ENCODE measurements at regions not wholly inside any gene's neighbourhood (a gene's known extent, or its start where the extent isn't known, plus 50 kb on each side); places are given as distances from the start of the nearest gene placed in this dataset.

DNA sequence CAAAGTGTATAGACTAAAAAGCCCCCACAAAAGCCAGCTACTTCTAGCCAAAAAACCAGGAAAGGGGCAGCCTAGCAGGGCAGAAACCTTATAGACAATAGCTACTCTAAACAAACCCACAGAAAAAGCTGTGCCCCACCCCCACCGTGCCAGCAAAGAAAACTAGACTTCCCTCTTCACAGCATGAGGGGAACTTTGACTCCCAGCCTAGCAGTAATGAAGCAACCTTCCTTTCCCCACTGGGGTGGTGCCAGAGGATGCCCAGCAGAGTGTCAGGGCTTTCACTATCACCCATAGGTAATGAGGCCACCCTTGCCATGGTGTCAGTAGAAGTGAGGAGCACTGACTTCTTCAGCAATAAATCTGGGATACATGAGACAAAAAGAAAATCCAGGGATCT is 99.0 kb upstream of the LGSN start:
- Histone ChIP-seq H3K27me3 (ENCODE audit: control insufficient read depth in 1 of 2, insufficient read depth in 2 of 2, low read length in 2 of 2) (no peaks in the 10 kb centered on the region), H3K9ac (ENCODE audit: low read length) (no peak overlapping the region), H3K4me1 (ENCODE audit: insufficient read depth, low read length) (no peaks in the 10 kb centered on the region), H3K27ac (ENCODE audit: low read depth, low read length) (no peak overlapping the region), H3K4me3 (ENCODE audit: low read depth in 1 of 2, low read length in 2 of 2) (no peak overlapping the region), H3K36me3 (ENCODE audit: insufficient read depth, low read length) (no peaks in the 10 kb centered on the region), H3K9me3 (ENCODE audit: low read length) (no peaks in the 10 kb centered on the region)

DNA sequence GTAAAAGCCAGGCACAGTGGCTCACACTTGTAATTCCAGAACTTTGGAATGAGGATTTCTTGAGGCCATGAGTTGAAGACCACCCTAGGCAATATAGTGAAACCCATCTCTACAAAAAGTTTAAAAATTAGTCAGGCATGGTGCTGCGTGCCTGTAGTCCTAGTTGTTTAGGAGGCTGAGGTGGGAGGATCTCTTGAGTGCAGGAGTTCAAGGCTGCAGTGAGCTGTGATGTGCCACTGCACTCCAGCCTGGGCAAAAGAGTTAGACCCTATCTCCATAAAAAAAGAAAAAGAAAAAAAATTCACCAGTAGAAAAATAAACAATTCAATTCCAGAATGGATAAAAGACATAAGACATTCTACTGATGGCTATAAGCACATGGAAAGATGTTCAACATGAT is 104.9 kb upstream of the LGSN start:
- H3K36me3 ChIP-seq (ENCODE audit: insufficient read depth, low read length), result no peaks in the 10 kb centered on the region
- no peaks in the 10 kb centered on the region for H3K4me1 ChIP-seq (ENCODE audit: insufficient read depth, low read length)
- no peak overlapping the region for H3K4me3 ChIP-seq (ENCODE audit: low read depth in 1 of 2, low read length in 2 of 2)
- no peak overlapping the region for H3K9ac ChIP-seq (ENCODE audit: low read length)
- no peaks in the 10 kb centered on the region for H3K9me3 ChIP-seq (ENCODE audit: low read length)
- no peak overlapping the region for H3K27ac ChIP-seq (ENCODE audit: low read depth, low read length)
- H3K27me3 ChIP-seq (ENCODE audit: control insufficient read depth in 1 of 2, insufficient read depth in 2 of 2, low read length in 2 of 2), result no peaks in the 10 kb centered on the region

DNA sequence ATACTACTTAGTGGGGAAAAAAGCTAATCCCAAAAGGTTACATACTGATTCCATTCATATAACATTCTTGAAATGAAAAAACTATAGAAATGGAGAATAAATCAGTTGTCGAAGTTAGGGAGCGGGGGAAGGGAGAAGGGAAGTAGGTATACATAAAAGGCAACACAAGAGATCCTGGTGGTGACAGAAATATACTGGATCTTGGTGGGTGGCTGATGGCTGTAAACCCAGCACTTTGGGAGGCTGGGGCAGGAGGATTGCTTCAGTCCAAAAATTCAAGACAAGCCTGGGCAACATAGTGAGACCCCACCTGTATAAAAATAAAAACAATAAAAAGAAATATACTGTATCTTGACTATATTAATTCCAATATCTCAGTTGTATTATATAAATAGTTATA is 105.7 kb upstream of the LGSN start:
- H3K4me1 ChIP-seq (ENCODE audit: insufficient read depth, low read length), result no peaks in the 10 kb centered on the region
- no peak overlapping the region for H3K9ac ChIP-seq (ENCODE audit: low read length)
- H3K9me3 ChIP-seq (ENCODE audit: low read length), result no peaks in the 10 kb centered on the region
- no peaks in the 10 kb centered on the region for H3K27me3 ChIP-seq (ENCODE audit: control insufficient read depth in 1 of 2, insufficient read depth in 2 of 2, low read length in 2 of 2)
- H3K4me3 ChIP-seq (ENCODE audit: low read depth in 1 of 2, low read length in 2 of 2), result no peak overlapping the region
- H3K27ac ChIP-seq (ENCODE audit: low read depth, low read length), result no peak overlapping the region
- no peaks in the 10 kb centered on the region for H3K36me3 ChIP-seq (ENCODE audit: insufficient read depth, low read length)

DNA sequence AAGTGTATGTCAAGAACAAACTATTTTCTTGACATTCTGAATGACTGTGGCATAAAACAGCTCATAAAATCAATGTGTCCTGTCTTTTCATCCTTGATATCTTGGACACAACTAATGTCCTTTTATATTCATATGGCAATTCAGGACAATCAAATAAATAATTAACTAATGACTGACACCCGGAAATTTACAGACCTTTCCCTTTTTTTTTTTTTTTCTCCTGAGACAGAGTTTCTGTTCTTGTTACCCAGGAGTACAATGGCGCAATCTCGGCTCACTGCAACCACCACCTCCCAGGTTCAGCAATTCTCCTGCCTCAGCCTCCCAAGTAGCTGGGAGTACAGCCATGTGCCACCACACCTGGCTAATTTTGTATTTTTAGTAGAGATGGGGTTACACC is 107.1 kb upstream of the LGSN start:
- no peaks in the 10 kb centered on the region for H3K27me3 ChIP-seq (ENCODE audit: control insufficient read depth in 1 of 2, insufficient read depth in 2 of 2, low read length in 2 of 2)
- H3K27ac ChIP-seq (ENCODE audit: low read depth, low read length), result no peak overlapping the region
- no peaks in the 10 kb centered on the region for H3K4me1 ChIP-seq (ENCODE audit: insufficient read depth, low read length)
- H3K9me3 ChIP-seq (ENCODE audit: low read length), result no peaks in the 10 kb centered on the region
- no peak overlapping the region for H3K4me3 ChIP-seq (ENCODE audit: low read depth in 1 of 2, low read length in 2 of 2)
- no peak overlapping the region for H3K9ac ChIP-seq (ENCODE audit: low read length)
- H3K36me3 ChIP-seq (ENCODE audit: insufficient read depth, low read length), result no peaks in the 10 kb centered on the region

- H3K9ac ChIP-seq (ENCODE audit: low read length), result no peak overlapping the region
- no peaks in the 10 kb centered on the region for H3K9me3 ChIP-seq (ENCODE audit: low read length)
- H3K27me3 ChIP-seq (ENCODE audit: control insufficient read depth in 1 of 2, insufficient read depth in 2 of 2, low read length in 2 of 2), result no peaks in the 10 kb centered on the region
- no peaks in the 10 kb centered on the region for H3K4me1 ChIP-seq (ENCODE audit: insufficient read depth, low read length)
- H3K36me3 ChIP-seq (ENCODE audit: insufficient read depth, low read length), result no peaks in the 10 kb centered on the region
- H3K4me3 ChIP-seq (ENCODE audit: low read depth in 1 of 2, low read length in 2 of 2), result no peak overlapping the region
- no peak overlapping the region for H3K27ac ChIP-seq (ENCODE audit: low read depth, low read length)
Measured at GRCh38 chr6:63427951-63428350, 108.2 kb upstream of the LGSN start.

GRCh38 chr6:63430985-63431519 is 111.3 kb upstream of the LGSN start:
- Histone ChIP-seq H3K9ac (ENCODE audit: low read length) (no peak overlapping the region), H3K27ac (ENCODE audit: low read depth, low read length) (no peak overlapping the region), H3K4me3 (ENCODE audit: low read depth in 1 of 2, low read length in 2 of 2) (no peak overlapping the region), H3K9me3 (ENCODE audit: low read length) (no peaks in the 10 kb centered on the region), H3K36me3 (ENCODE audit: insufficient read depth, low read length) (no peaks in the 10 kb centered on the region), H3K4me1 (ENCODE audit: insufficient read depth, low read length) (no peaks in the 10 kb centered on the region), H3K27me3 (ENCODE audit: control insufficient read depth in 1 of 2, insufficient read depth in 2 of 2, low read length in 2 of 2) (no peaks in the 10 kb centered on the region)

- Histone ChIP-seq H3K4me3 (ENCODE audit: low read depth in 1 of 2, low read length in 2 of 2) (no peak overlapping the region), H3K9ac (ENCODE audit: low read length) (no peak overlapping the region), H3K9me3 (ENCODE audit: low read length) (no peaks in the 10 kb centered on the region), H3K4me1 (ENCODE audit: insufficient read depth, low read length) (no peaks in the 10 kb centered on the region), H3K27me3 (ENCODE audit: control insufficient read depth in 1 of 2, insufficient read depth in 2 of 2, low read length in 2 of 2) (no peaks in the 10 kb centered on the region), H3K36me3 (ENCODE audit: insufficient read depth, low read length) (no peaks in the 10 kb centered on the region), H3K27ac (ENCODE audit: low read depth, low read length) (no peak overlapping the region)
Measured at GRCh38 chr6:63434943-63435342, 115.2 kb upstream of the LGSN start.

DNA sequence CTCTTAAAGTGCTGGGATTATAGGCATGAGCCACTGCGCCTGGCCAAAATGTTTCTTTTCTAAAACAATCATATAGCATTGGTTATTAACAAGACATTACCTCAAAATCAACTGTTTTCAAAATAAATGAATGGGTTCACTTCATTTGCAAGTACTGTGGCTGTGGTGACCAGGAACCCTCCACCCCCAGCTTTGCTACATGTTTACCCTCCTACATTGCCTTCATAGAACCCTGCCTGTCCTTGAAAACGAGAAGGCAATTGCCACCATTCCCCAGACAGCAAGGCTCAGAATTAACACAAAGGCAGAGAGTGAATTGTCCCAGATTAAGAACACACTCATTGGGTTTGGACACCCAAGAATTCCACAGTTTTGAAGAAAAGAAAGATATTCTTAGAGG is 116.6 kb upstream of the LGSN start:
- Histone ChIP-seq H3K4me1 (ENCODE audit: insufficient read depth, low read length) (no peaks in the 10 kb centered on the region), H3K27ac (ENCODE audit: low read depth, low read length) (no peak overlapping the region), H3K36me3 (ENCODE audit: insufficient read depth, low read length) (no peaks in the 10 kb centered on the region), H3K4me3 (ENCODE audit: low read depth in 1 of 2, low read length in 2 of 2) (no peak overlapping the region), H3K27me3 (ENCODE audit: control insufficient read depth in 1 of 2, insufficient read depth in 2 of 2, low read length in 2 of 2) (no peaks in the 10 kb centered on the region), H3K9me3 (ENCODE audit: low read length) (no peaks in the 10 kb centered on the region), H3K9ac (ENCODE audit: low read length) (no peak overlapping the region)

DNA sequence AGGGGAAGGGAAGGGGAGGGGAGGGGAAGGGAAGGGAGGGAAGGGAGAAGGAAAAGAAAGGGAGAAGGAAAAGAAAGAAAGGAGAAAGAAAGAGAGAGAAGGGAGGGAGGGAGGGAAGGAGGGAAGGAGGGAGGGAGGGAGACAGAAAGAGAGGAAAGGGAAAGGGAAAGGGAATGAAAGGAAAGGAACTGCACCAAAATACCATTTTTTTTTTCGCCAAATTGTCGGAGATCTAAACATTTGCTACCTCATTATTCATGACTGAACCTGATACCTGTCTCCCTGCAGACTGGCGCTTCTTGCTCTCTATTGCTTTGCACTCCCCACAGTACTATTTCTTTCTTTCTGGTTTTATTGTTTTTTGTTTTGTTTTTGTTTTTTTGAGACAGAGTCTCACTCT is 117.3 kb upstream of the LGSN start:
- Histone ChIP-seq H3K4me3 (ENCODE audit: low read depth in 1 of 2, low read length in 2 of 2) (no peak overlapping the region), H3K27me3 (ENCODE audit: control insufficient read depth in 1 of 2, insufficient read depth in 2 of 2, low read length in 2 of 2) (no peaks in the 10 kb centered on the region), H3K36me3 (ENCODE audit: insufficient read depth, low read length) (no peaks in the 10 kb centered on the region), H3K27ac (ENCODE audit: low read depth, low read length) (no peak overlapping the region), H3K9me3 (ENCODE audit: low read length) (no peaks in the 10 kb centered on the region), H3K9ac (ENCODE audit: low read length) (no peak overlapping the region), H3K4me1 (ENCODE audit: insufficient read depth, low read length) (no peaks in the 10 kb centered on the region)

- Histone ChIP-seq H3K4me1 (ENCODE audit: insufficient read depth, low read length) (no peaks in the 10 kb centered on the region), H3K27ac (ENCODE audit: low read depth, low read length) (no peak overlapping the region)
Measured at GRCh38 chr6:63440057-63440456, 120.3 kb upstream of the LGSN start.

DNA sequence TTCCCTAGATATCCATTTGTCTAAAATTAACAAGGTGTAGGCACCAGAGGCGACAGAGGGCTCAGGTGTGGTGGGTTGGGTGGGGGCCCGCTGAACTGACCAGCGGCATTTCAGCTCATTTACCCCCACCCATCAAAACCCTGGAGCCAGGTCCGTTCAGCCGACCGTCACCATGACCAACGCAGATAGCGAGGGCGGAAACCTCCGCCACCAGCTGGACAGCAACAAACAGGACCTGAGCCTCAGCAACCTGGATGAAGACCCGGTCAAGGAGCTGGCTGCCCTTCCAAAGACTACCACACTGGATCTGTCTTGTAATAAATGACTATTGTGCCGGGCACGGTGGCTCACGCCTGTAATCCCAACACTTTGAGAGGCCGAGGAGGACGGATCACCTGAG is 120.8 kb upstream of the LGSN start:
- no peak overlapping the region for H3K27ac ChIP-seq (ENCODE audit: low read depth, low read length)
- H3K4me3 ChIP-seq (ENCODE audit: low read depth in 1 of 2, low read length in 2 of 2), result no peak overlapping the region
- H3K9me3 ChIP-seq (ENCODE audit: low read length), result no peaks in the 10 kb centered on the region
- H3K9ac ChIP-seq (ENCODE audit: low read length), result no peak overlapping the region
- H3K27me3 ChIP-seq (ENCODE audit: control insufficient read depth in 1 of 2, insufficient read depth in 2 of 2, low read length in 2 of 2), result no peaks in the 10 kb centered on the region
- H3K36me3 ChIP-seq (ENCODE audit: insufficient read depth, low read length), result no peaks in the 10 kb centered on the region
- no peaks in the 10 kb centered on the region for H3K4me1 ChIP-seq (ENCODE audit: insufficient read depth, low read length)

More at GRCh38 chr6:63440057-63440456, 120.3 kb upstream of the LGSN start:
- Histone ChIP-seq H3K9ac (ENCODE audit: low read length) (no peak overlapping the region), H3K27me3 (ENCODE audit: control insufficient read depth in 1 of 2, insufficient read depth in 2 of 2, low read length in 2 of 2) (no peaks in the 10 kb centered on the region), H3K4me3 (ENCODE audit: low read depth in 1 of 2, low read length in 2 of 2) (no peak overlapping the region), H3K9me3 (ENCODE audit: low read length) (no peaks in the 10 kb centered on the region), H3K36me3 (ENCODE audit: insufficient read depth, low read length) (no peaks in the 10 kb centered on the region)

DNA sequence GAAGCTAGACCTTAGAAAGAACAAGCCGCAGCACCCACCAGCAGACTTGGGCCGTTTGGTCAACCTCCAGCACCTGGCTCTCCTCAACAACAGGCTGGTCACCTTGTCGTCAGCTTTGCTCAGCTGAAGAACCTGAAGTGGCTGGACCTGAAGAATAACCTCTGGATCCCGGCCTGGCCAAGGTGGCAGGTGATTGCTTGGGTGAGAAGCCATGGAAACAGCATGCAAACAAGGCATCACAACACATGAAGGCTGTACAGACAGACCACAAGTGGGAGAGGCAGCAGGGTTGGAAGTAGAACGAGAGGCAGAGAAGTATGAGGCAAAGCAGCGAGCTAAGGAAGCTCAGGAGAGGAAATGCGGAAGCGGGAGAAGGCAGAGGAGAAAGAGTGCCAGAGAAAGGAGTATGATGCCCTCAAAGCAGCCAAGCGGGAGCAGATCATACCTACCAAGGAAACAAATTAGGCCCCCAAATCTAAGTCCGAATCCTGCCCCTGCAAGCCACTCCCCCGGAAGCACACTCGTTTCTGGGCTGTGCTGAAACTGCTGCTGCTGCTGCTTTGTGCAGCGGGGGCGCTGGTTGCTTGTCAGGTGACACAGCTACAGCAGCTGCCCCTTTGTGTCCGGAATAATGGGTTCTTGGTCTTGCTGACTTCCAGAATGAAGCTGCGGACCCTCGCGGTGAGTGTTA is 121.6 kb upstream of the LGSN start:
- Histone ChIP-seq H3K36me3 (ENCODE audit: insufficient read depth, low read length) (no peaks in the 10 kb centered on the region), H3K27ac (ENCODE audit: low read depth, low read length) (no peak overlapping the region), H3K9me3 (ENCODE audit: low read length) (no peaks in the 10 kb centered on the region), H3K4me3 (ENCODE audit: low read depth in 1 of 2, low read length in 2 of 2) (no peak overlapping the region), H3K27me3 (ENCODE audit: control insufficient read depth in 1 of 2, insufficient read depth in 2 of 2, low read length in 2 of 2) (no peaks in the 10 kb centered on the region), H3K9ac (ENCODE audit: low read length) (no peak overlapping the region), H3K4me1 (ENCODE audit: insufficient read depth, low read length) (no peaks in the 10 kb centered on the region)
